ENCODE measurements at regions not wholly inside any gene's neighbourhood (a gene's known extent, or its start where the extent isn't known, plus 50 kb on each side); places are given as distances from the start of the nearest gene placed in this dataset.

- Histone ChIP-seq H3K27ac (ENCODE audit: low read depth, low read length) (no peak overlapping the region), H3K9me3 (ENCODE audit: low read length) (no peaks in the 10 kb centered on the region), H3K36me3 (ENCODE audit: insufficient read depth, low read length) (no peaks in the 10 kb centered on the region), H3K4me1 (ENCODE audit: insufficient read depth, low read length) (no peaks in the 10 kb centered on the region), H3K27me3 (ENCODE audit: insufficient read depth, low read length, poor library complexity, severe bottlenecking) (no peaks in the 10 kb centered on the region), H3K4me3 (ENCODE audit: low read length) (no peak overlapping the region)
- Mint-ChIP-seq H3K27me3 (no peaks in the 10 kb centered on the region), H3K4me1 (no peaks in the 10 kb centered on the region), H3K9me3 (peaks cover 2 to 47% (median 8%) of the 10 kb centered on the region in 5 donors), H3K4me3 (no peak overlapping the region), H3K27ac (no peak overlapping the region), H3K36me3 (peaks cover 0 to 2% (median 0%) of the 10 kb centered on the region in 3 donors)
- ChIA-PET POLR2A (no interaction called here), CTCF (no interaction called here)
- DNase-seq = no peak
Measured at GRCh38 chr4:60840020-60840419, 360.1 kb upstream of the ADGRL3 start.

- H3K36me3 Mint-ChIP-seq = peaks cover 0 to 2% (median 0%) of the 10 kb centered on the region in 3 donors
- no peaks in the 10 kb centered on the region for H3K36me3 ChIP-seq (ENCODE audit: insufficient read depth, low read length)
- H3K27me3 ChIP-seq (ENCODE audit: insufficient read depth, low read length, poor library complexity, severe bottlenecking) = no peaks in the 10 kb centered on the region
- no peaks in the 10 kb centered on the region for H3K9me3 ChIP-seq (ENCODE audit: low read length)
- no peaks in the 10 kb centered on the region for H3K27me3 Mint-ChIP-seq
- H3K27ac Mint-ChIP-seq = no peak overlapping the region
- no peaks in the 10 kb centered on the region for H3K4me1 ChIP-seq (ENCODE audit: insufficient read depth, low read length)
- H3K4me3 Mint-ChIP-seq = no peak overlapping the region
- H3K4me3 ChIP-seq (ENCODE audit: low read length) = no peak overlapping the region
- peaks cover 2 to 26% (median 6%) of the 10 kb centered on the region in 5 donors for H3K9me3 Mint-ChIP-seq
- ChIA-PET POLR2A (no interaction called here), CTCF (no interaction called here)
- H3K27ac ChIP-seq (ENCODE audit: low read depth, low read length) = no peak overlapping the region
- no peak for DNase-seq
- no peaks in the 10 kb centered on the region for H3K4me1 Mint-ChIP-seq
Measured at GRCh38 chr4:60846678-60847077, 353.4 kb upstream of the ADGRL3 start.

GRCh38 chr4:60847614-60848013, 352.5 kb upstream of the ADGRL3 start:
- DNase-seq = no peak
- ChIA-PET CTCF (no interaction called here), POLR2A (no interaction called here)
- Histone ChIP-seq H3K9me3 (ENCODE audit: low read length) (no peaks in the 10 kb centered on the region), H3K4me1 (ENCODE audit: insufficient read depth, low read length) (no peaks in the 10 kb centered on the region), H3K27me3 (ENCODE audit: insufficient read depth, low read length, poor library complexity, severe bottlenecking) (no peaks in the 10 kb centered on the region), H3K4me3 (ENCODE audit: low read length) (no peak overlapping the region), H3K36me3 (ENCODE audit: insufficient read depth, low read length) (no peaks in the 10 kb centered on the region), H3K27ac (ENCODE audit: low read depth, low read length) (no peak overlapping the region)
- Mint-ChIP-seq H3K27me3 (no peaks in the 10 kb centered on the region), H3K27ac (no peak overlapping the region), H3K36me3 (peaks cover 0 to 2% (median 0%) of the 10 kb centered on the region in 3 donors), H3K4me3 (no peak overlapping the region), H3K4me1 (no peaks in the 10 kb centered on the region), H3K9me3 (peaks cover 3 to 26% (median 6%) of the 10 kb centered on the region in 5 donors)

GRCh38 chr4:60857130-60857753, 342.9 kb upstream of the ADGRL3 start:
- Mint-ChIP-seq H3K27me3 (no peaks in the 10 kb centered on the region), H3K4me1 (no peaks in the 10 kb centered on the region), H3K27ac (no peak overlapping the region), H3K36me3 (no peaks in the 10 kb centered on the region), H3K4me3 (no peak overlapping the region), H3K9me3 (peaks cover 10 to 40% (median 18%) of the 10 kb centered on the region in 5 donors)
- ChIA-PET POLR2A (no interaction called here), CTCF (no interaction called here)
- no peak overlapping the region for H3K4me3 ChIP-seq (ENCODE audit: low read length)
- no peaks in the 10 kb centered on the region for H3K9me3 ChIP-seq (ENCODE audit: low read length)
- no peaks in the 10 kb centered on the region for H3K27me3 ChIP-seq (ENCODE audit: insufficient read depth, low read length, poor library complexity, severe bottlenecking)
- no peaks in the 10 kb centered on the region for H3K4me1 ChIP-seq (ENCODE audit: insufficient read depth, low read length)
- H3K27ac ChIP-seq (ENCODE audit: low read depth, low read length) = no peak overlapping the region
- DNase-seq = no peak
- H3K36me3 ChIP-seq (ENCODE audit: insufficient read depth, low read length) = no peaks in the 10 kb centered on the region

GRCh38 chr4:60863442-60863841, 336.7 kb upstream of the ADGRL3 start:
- Histone ChIP-seq H3K4me3 (ENCODE audit: low read length) (no peak overlapping the region), H3K4me1 (ENCODE audit: insufficient read depth, low read length) (no peaks in the 10 kb centered on the region), H3K27ac (ENCODE audit: low read depth, low read length) (no peak overlapping the region), H3K9me3 (ENCODE audit: low read length) (no peaks in the 10 kb centered on the region), H3K36me3 (ENCODE audit: insufficient read depth, low read length) (no peaks in the 10 kb centered on the region), H3K27me3 (ENCODE audit: insufficient read depth, low read length, poor library complexity, severe bottlenecking) (no peaks in the 10 kb centered on the region)
- H3K36me3 Mint-ChIP-seq = no peaks in the 10 kb centered on the region
- DNase-seq = no peak
- ChIA-PET POLR2A (no interaction called here), CTCF (no interaction called here)
- no peak overlapping the region for H3K4me3 Mint-ChIP-seq
- H3K27ac Mint-ChIP-seq = no peak overlapping the region
- H3K9me3 Mint-ChIP-seq = peaks cover 8 to 40% (median 11%) of the 10 kb centered on the region in 5 donors
- H3K4me1 Mint-ChIP-seq = no peaks in the 10 kb centered on the region
- no peaks in the 10 kb centered on the region for H3K27me3 Mint-ChIP-seq

- ChIA-PET POLR2A (no interaction called here), CTCF (no interaction called here)
- no peaks in the 10 kb centered on the region for H3K4me1 Mint-ChIP-seq
- DNase-seq = no peak
- H3K27ac Mint-ChIP-seq = no peak overlapping the region
- Histone ChIP-seq H3K27ac (ENCODE audit: low read depth, low read length) (no peak overlapping the region), H3K4me1 (ENCODE audit: insufficient read depth, low read length) (no peaks in the 10 kb centered on the region), H3K36me3 (ENCODE audit: insufficient read depth, low read length) (no peaks in the 10 kb centered on the region), H3K4me3 (ENCODE audit: low read length) (no peak overlapping the region), H3K9me3 (ENCODE audit: low read length) (no peaks in the 10 kb centered on the region), H3K27me3 (ENCODE audit: insufficient read depth, low read length, poor library complexity, severe bottlenecking) (no peaks in the 10 kb centered on the region)
- no peak overlapping the region for H3K4me3 Mint-ChIP-seq
- peaks cover 9 to 37% (median 11%) of the 10 kb centered on the region in 5 donors for H3K9me3 Mint-ChIP-seq
- H3K27me3 Mint-ChIP-seq = no peaks in the 10 kb centered on the region
- H3K36me3 Mint-ChIP-seq = no peaks in the 10 kb centered on the region
Measured at GRCh38 chr4:60865273-60865672, 334.9 kb upstream of the ADGRL3 start.

- ChIA-PET POLR2A (no interaction called here), CTCF (no interaction called here)
- no peaks in the 10 kb centered on the region for H3K9me3 ChIP-seq (ENCODE audit: low read length)
- H3K4me1 Mint-ChIP-seq = no peaks in the 10 kb centered on the region
- no peak overlapping the region for H3K4me3 ChIP-seq (ENCODE audit: low read length)
- no peak for DNase-seq
- H3K36me3 Mint-ChIP-seq = no peaks in the 10 kb centered on the region
- H3K4me3 Mint-ChIP-seq = no peak overlapping the region
- no peaks in the 10 kb centered on the region for H3K36me3 ChIP-seq (ENCODE audit: insufficient read depth, low read length)
- no peaks in the 10 kb centered on the region for H3K27me3 ChIP-seq (ENCODE audit: insufficient read depth, low read length, poor library complexity, severe bottlenecking)
- peaks cover 5 to 38% (median 10%) of the 10 kb centered on the region in 5 donors for H3K9me3 Mint-ChIP-seq
- no peaks in the 10 kb centered on the region for H3K4me1 ChIP-seq (ENCODE audit: insufficient read depth, low read length)
- no peak overlapping the region for H3K27ac ChIP-seq (ENCODE audit: low read depth, low read length)
- H3K27ac Mint-ChIP-seq = no peak overlapping the region
- H3K27me3 Mint-ChIP-seq = no peaks in the 10 kb centered on the region
Measured at GRCh38 chr4:60868232-60868960, 331.7 kb upstream of the ADGRL3 start.

- POLR2A ChIA-PET = no interaction called here
- Histone ChIP-seq H3K4me3 (ENCODE audit: low read length) (no peak overlapping the region), H3K4me1 (ENCODE audit: insufficient read depth, low read length) (no peaks in the 10 kb centered on the region), H3K9me3 (ENCODE audit: low read length) (no peaks in the 10 kb centered on the region), H3K36me3 (ENCODE audit: insufficient read depth, low read length) (no peaks in the 10 kb centered on the region), H3K27ac (ENCODE audit: low read depth, low read length) (no peak overlapping the region), H3K27me3 (ENCODE audit: insufficient read depth, low read length, poor library complexity, severe bottlenecking) (no peaks in the 10 kb centered on the region)
- Mint-ChIP-seq H3K9me3 (peaks cover 4 to 34% (median 10%) of the 10 kb centered on the region in 5 donors), H3K36me3 (no peaks in the 10 kb centered on the region), H3K27ac (no peak overlapping the region), H3K4me3 (no peak overlapping the region), H3K4me1 (no peaks in the 10 kb centered on the region), H3K27me3 (no peaks in the 10 kb centered on the region)
- no peak for DNase-seq
- CTCF ChIA-PET = no interaction called here
Measured at GRCh38 chr4:60879135-60879701, 320.9 kb upstream of the ADGRL3 start.

All from CD8-positive, alpha-beta memory T cell (primary cell).